Cerebellar cortex (tissue), 1 donor: ENCODE measurements at regions not wholly inside any gene's neighbourhood (a gene's known extent, or its start where the extent isn't known, plus 50 kb on each side); places are given as distances from the start of the nearest gene placed in this dataset.
"Not testable (repeated sequence)": the region's sequence is repeated elsewhere in the genome, so short reads cannot be mapped to it uniquely, and the experiment has no call there.

Source experiments
- DNase-seq: peaks from one replicate; pipeline ENCODE4 v3.0.0-alpha.2; 2015; ENCODE audit warnings: low spot score

- DNase-seq, result no peak
These were observed 187.8 kb downstream of the ANKRD60 start for GRCh38 chr20:58040447-58041290.

GRCh38 chr20:58039274-58040092 is 189.0 kb downstream of the ANKRD60 start:
- DNase-seq, result no peak

- DNase-seq, result no peak
These were observed 190.3 kb downstream of the ANKRD60 start for GRCh38 chr20:58038123-58038654.

- DNase-seq, result no peak
These were observed 190.8 kb downstream of the ANKRD60 start for GRCh38 chr20:58037631-58038030.

- no peak for DNase-seq
These were observed 195.4 kb downstream of the ANKRD60 start for GRCh38 chr20:58033026-58033536.

- no peak for DNase-seq
These were observed 195.9 kb downstream of the ANKRD60 start for GRCh38 chr20:58032599-58032998.

- DNase-seq, result not testable (repeated sequence)
These were observed 197.1 kb downstream of the ANKRD60 start for GRCh38 chr20:58031350-58031749.

- DNase-seq, result no peak
These were observed 200.3 kb downstream of the ANKRD60 start for GRCh38 chr20:58028123-58028522.

GRCh38 chr20:58026361-58026760 is 202.1 kb downstream of the ANKRD60 start:
- no peak for DNase-seq

GRCh38 chr20:58025233-58025632 is 203.2 kb downstream of the ANKRD60 start:
- DNase-seq, result no peak

- no peak for DNase-seq
These were observed 204.2 kb downstream of the ANKRD60 start for GRCh38 chr20:58024241-58024721.

GRCh38 chr20:58023781-58024180 is 204.7 kb downstream of the ANKRD60 start:
- DNase-seq, result no peak

- DNase-seq, result no peak
These were observed 205.1 kb downstream of the ANKRD60 start for GRCh38 chr20:58023346-58023745.

GRCh38 chr20:58022711-58023110 is 205.7 kb downstream of the ANKRD60 start:
- no peak for DNase-seq

GRCh38 chr20:58021481-58021880 is 207.0 kb downstream of the ANKRD60 start:
- DNase-seq, result no peak

- DNase-seq, result no peak
These were observed 207.6 kb downstream of the ANKRD60 start for GRCh38 chr20:58020656-58021454.

GRCh38 chr20:58019850-58020625 is 208.4 kb downstream of the ANKRD60 start:
- no peak for DNase-seq

- DNase-seq, result no peak
These were observed 209.2 kb downstream of the ANKRD60 start for GRCh38 chr20:58019027-58019849.

- DNase-seq, result no peak
These were observed 209.9 kb downstream of the ANKRD60 start for GRCh38 chr20:58018590-58018989.

GRCh38 chr20:58017970-58018530 is 210.4 kb downstream of the ANKRD60 start:
- no peak for DNase-seq
